Gastrocnemius medialis (tissue), 4 donors: ENCODE measurements at regions not wholly inside any gene's neighbourhood (a gene's known extent, or its start where the extent isn't known, plus 50 kb on each side); places are given as distances from the start of the nearest gene placed in this dataset.

Experiments
- CTCF ChIP-seq, 5 experiments: fragments of 450-650 bp in 3 of 5; fragments of 200-600 bp in 2 of 5; sonication (generic) in 2 of 5; IDR thresholded peaks in 4 of 5; conservative IDR thresholded peaks in 1 of 5; 1 replicate in 4 of 5; 2 replicates in 1 of 5; pipeline ENCODE4 v1.5.1; 2016 to 2019; ENCODE audit warnings: antibody characterized with exemption in 5 of 5, mild to moderate bottlenecking in 3 of 5, moderate library complexity in 3 of 5
- POLR2A ChIP-seq, 2 donors: fragments of 450-650 bp; IDR thresholded peaks; one replicate each; pipeline ENCODE4 v1.6.1; 2017; ENCODE audit warnings: antibody characterized with exemption in 2 of 2, mild to moderate bottlenecking in 2 of 2, moderate library complexity in 2 of 2

- TF ChIP-seq CTCF (IDR thresholded peaks at IDR 0.05 in 4 of 5, conservative IDR thresholded peaks at IDR 0.05 in 1 of 5) (no peak), POLR2A (IDR thresholded peaks at IDR 0.05) (no peak)
Measured at GRCh38 chr7:10216462-10216861, 757.2 kb upstream of the PHF14 start.
